IMR-90 (cell line): ENCODE measurements at regions not wholly inside any gene's neighbourhood (a gene's known extent, or its start where the extent isn't known, plus 50 kb on each side); places are given as distances from the start of the nearest gene placed in this dataset.

Source experiments
- ATAC-seq: fragments of 200-7000 bp; cut with Tn5 transposase; 2 replicates; pipeline ENCODE4 v1.9.1; 2020; ENCODE audit warnings: low read depth, mild to moderate bottlenecking, moderate library complexity
- BruUV-seq: library from RNA; stranded (reverse); fragments of 400-500 nt; replicated peaks from 2 replicates; lab custom pipeline; 2021; lab: Mats Ljungman, UMichigan
- CTCF ChIA-PET: fragments of 300-600 bp; formaldehyde crosslinking; extraction: SDS; loops from one replicate; lab custom pipeline; 2021; ENCODE audit warnings: antibody characterized with exemption; lab: Yijun Ruan, JAX
- POLR2A ChIA-PET: fragments of 300-600 bp; sonication (Branson Sonifier 250); formaldehyde crosslinking; loops from one replicate; lab custom pipeline; 2022; ENCODE audit warnings: antibody characterized with exemption; ENCODE audit not compliant: unreplicated experiment; lab: Charles Lee
- DNase-seq: peaks from one replicate; pipeline ENCODE4 v3.0.0; 2013
- H2AFZ ChIP-seq: replicated peaks from 2 replicates; pipeline ENCODE3; 2013; ENCODE audit warnings: low read length, mild to moderate bottlenecking; ENCODE audit not compliant: poor library complexity
- H2AK5ac ChIP-seq: 2 replicates; pipeline ENCODE4 v1.6.1; 2013; ENCODE audit warnings: low read depth, low read length, inconsistent platforms
- H2AK9ac ChIP-seq: replicated peaks from 2 replicates; pipeline ENCODE3; 2013; ENCODE audit warnings: mild to moderate bottlenecking, low read depth, low read length, moderate library complexity; ENCODE audit not compliant: poor library complexity
- H2BK120ac ChIP-seq: 2 replicates; pipeline ENCODE4 v1.6.1; 2013; ENCODE audit warnings: low read depth, low read length, inconsistent platforms
- H2BK15ac ChIP-seq: 3 replicates; pipeline ENCODE4 v1.6.1; 2013; ENCODE audit warnings: low read depth, low read length, inconsistent platforms
- H2BK20ac ChIP-seq: 2 replicates; pipeline ENCODE4 v1.6.1; 2013; ENCODE audit warnings: low read depth, mild to moderate bottlenecking, inconsistent platforms, low read length, moderate library complexity
- H2BK5ac ChIP-seq: 2 replicates; pipeline ENCODE4 v1.6.1; 2013; ENCODE audit warnings: mild to moderate bottlenecking, low read depth, low read length, inconsistent platforms; ENCODE audit not compliant: poor library complexity, severe bottlenecking
- H3K14ac ChIP-seq: replicated peaks from 2 replicates; pipeline ENCODE4 v1.6.1; 2013; ENCODE audit warnings: low read depth, low read length, inconsistent platforms
- H3K18ac ChIP-seq: 2 replicates; pipeline ENCODE4 v1.6.1; 2013; ENCODE audit warnings: low read depth, low read length, control low read depth
- H3K23ac ChIP-seq: 2 replicates; pipeline ENCODE4 v1.6.1; 2013; ENCODE audit warnings: low read depth, low read length, inconsistent platforms
- H3K27ac ChIP-seq: 2 replicates; pipeline ENCODE4 v1.5.1; 2013; ENCODE audit warnings: mild to moderate bottlenecking, control low read depth, low read length; ENCODE audit not compliant: insufficient read depth
- H3K27me3 ChIP-seq: 2 replicates; pipeline ENCODE4 v1.6.1; 2013; ENCODE audit warnings: low read length; ENCODE audit not compliant: control insufficient read depth, insufficient read depth
- H3K36me3 ChIP-seq: 2 replicates; pipeline ENCODE4 v1.6.1; 2013; ENCODE audit warnings: low read length, mixed read lengths; ENCODE audit not compliant: control insufficient read depth, insufficient read depth
- H3K4ac ChIP-seq: 2 replicates; pipeline ENCODE4 v1.6.1; 2013; ENCODE audit warnings: low read depth, low read length, inconsistent platforms
- H3K4me1 ChIP-seq: 2 replicates; pipeline ENCODE4 v1.6.1; 2013; ENCODE audit warnings: low read length, mixed read lengths; ENCODE audit not compliant: control insufficient read depth, insufficient read depth
- H3K4me2 ChIP-seq: 2 replicates; pipeline ENCODE4 v1.6.1; 2013; ENCODE audit warnings: low read depth, mild to moderate bottlenecking, control low read depth, low read length, moderate library complexity
- H3K4me3 ChIP-seq: 2 replicates; pipeline ENCODE4 v1.5.1; 2013; ENCODE audit warnings: low read depth, mild to moderate bottlenecking, control low read depth, low read length, moderate library complexity; ENCODE audit not compliant: insufficient read depth
- H3K56ac ChIP-seq: 2 replicates; pipeline ENCODE4 v1.6.1; 2013; ENCODE audit warnings: low read length, inconsistent platforms; ENCODE audit not compliant: insufficient read depth; ENCODE audit errors: extremely low read depth
- H3K79me1 ChIP-seq, 2 experiments: 2 replicates each; pipeline ENCODE4 v1.6.1; 2013; ENCODE audit warnings: low read length in 2 of 2, inconsistent platforms in 1 of 2, low read depth in 1 of 2
- H3K9ac ChIP-seq: 2 replicates; pipeline ENCODE4 v1.6.1; 2013; ENCODE audit warnings: low read depth, low read length, control low read depth
- H3K9me1 ChIP-seq: 2 replicates; pipeline ENCODE4 v1.6.1; 2013; ENCODE audit warnings: low read length, inconsistent platforms; ENCODE audit not compliant: insufficient read depth
- H3K9me3 ChIP-seq: 2 replicates; pipeline ENCODE4 v1.6.1; 2013; ENCODE audit warnings: low read length; ENCODE audit not compliant: control insufficient read depth, insufficient read depth
- H4K20me1 ChIP-seq: 2 replicates; pipeline ENCODE4 v1.6.1; 2013; ENCODE audit warnings: low read length, inconsistent platforms; ENCODE audit not compliant: insufficient read depth
- H4K5ac ChIP-seq: 2 replicates; pipeline ENCODE4 v1.6.1; 2013; ENCODE audit warnings: mild to moderate bottlenecking, low read depth, low read length, control low read depth
- H4K8ac ChIP-seq, 2 experiments: 2 replicates each; pipeline ENCODE4 v1.6.1; 2013; ENCODE audit warnings: low read depth in 2 of 2, low read length in 2 of 2, control low read depth in 1 of 2, inconsistent platforms in 1 of 2
- H4K91ac ChIP-seq: 2 replicates; pipeline ENCODE4 v1.6.1; 2013; ENCODE audit warnings: low read depth, low read length, inconsistent platforms; ENCODE audit not compliant: insufficient read depth
- MAFK ChIP-seq: IDR thresholded peaks from 2 replicates; pipeline ENCODE4 v1.6.1; 2012; ENCODE audit warnings: low read depth, low read length, improper control_type of control experiment
- SMC3 ChIP-seq: fragments of 150-350 bp; IDR thresholded peaks from 2 replicates; pipeline ENCODE4 v1.6.1; 2016; ENCODE audit warnings: low read depth, mild to moderate bottlenecking, antibody characterized with exemption, low read length, moderate library complexity
- WGBS, 2 experiments: methylation state at CpG; one replicate each; pipeline versions ENCODE4 v1.1.5 to v1.1.7; 2013; ENCODE audit warnings: missing lambda C conversion rate in 2 of 2; ENCODE audit not compliant: insufficient read length in 1 of 2; ENCODE audit errors: extremely low coverage in 2 of 2; 5-methylcytosine and 5-hydroxymethylcytosine counted together
- dilution Hi-C: fragments of 300-500 bp; cut with HindIII; formaldehyde crosslinking; loops from one replicate; pipeline ENCODE4 v1.14.3; 2018; ENCODE audit warnings: low sequenced_read_pairs; ENCODE audit not compliant: unreplicated experiment
- in situ Hi-C: fragments of 300-500 bp; cut with MboI; formaldehyde crosslinking; loops from 3 replicates; pipeline ENCODE4 v1.14.3; 2019; ENCODE audit warnings: low sequenced_read_pairs, inconsistent platforms, mixed read lengths
- intact Hi-C: fragments of 100-400 bp; cut with micrococcal nuclease; formaldehyde crosslinking; loops from 2 replicates; pipeline ENCODE4 v1.10.0; 2022
- TF ChIP-seq, protein P1 (sequence below): fragments of 150-350 bp; IDR thresholded peaks from 2 replicates; pipeline ENCODE4 v1.6.1; 2017; ENCODE audit warnings: mild to moderate bottlenecking, antibody characterized with exemption, low read length, low read depth
- TF ChIP-seq, protein P2 (sequence below): conservative IDR thresholded peaks from 2 replicates; pipeline ENCODE4 v1.5.1; 2012; ENCODE audit warnings: mild to moderate bottlenecking, low read depth, low read length, improper control_type of control experiment

DNA sequence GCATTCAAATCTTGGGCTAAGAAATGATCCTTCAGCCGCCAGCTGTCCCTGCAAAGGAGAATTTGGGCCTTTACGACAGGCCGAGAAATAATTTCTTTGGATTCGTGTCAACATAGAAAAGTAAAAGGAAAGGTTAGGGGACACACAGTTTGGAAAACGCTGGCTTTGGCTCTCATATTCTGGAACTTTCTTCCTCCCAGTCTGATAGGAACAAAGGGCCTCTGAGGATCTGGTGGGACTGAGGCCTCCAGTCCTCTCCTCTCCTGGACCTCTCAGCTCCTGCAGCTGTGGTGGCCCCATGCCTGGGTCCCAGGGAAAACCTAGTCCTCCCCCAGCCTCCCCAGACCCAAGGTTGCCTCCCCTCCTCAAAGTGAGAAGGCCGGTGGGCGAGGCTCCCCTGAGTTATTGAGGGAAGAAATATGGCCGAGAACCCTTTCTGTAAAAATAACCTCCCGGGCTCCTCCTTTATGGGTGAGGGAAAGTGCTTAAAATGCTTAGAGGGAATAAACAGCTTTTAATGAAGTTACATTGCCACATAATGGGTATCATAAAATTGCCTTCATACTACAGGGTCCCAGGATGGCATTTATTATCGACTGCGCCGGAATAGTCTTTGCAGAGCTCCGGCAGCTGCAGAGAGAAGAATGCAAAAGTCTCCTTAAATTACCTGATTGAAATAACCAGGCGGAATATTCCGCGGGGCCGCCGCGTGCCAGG lies 188.3 kb downstream of the PHETA1 start:
- Histone ChIP-seq H3K9ac (no peak overlapping the region), H2BK120ac (no peak overlapping the region), H3K4me3 (no peak overlapping the region), H3K27ac (no peak overlapping the region), H3K9me1 (no peaks in the 10 kb centered on the region; the same call in 1 of the 2 replicates), H3K27me3 (peaks cover 22% of the 10 kb centered on the region), H3K4me2 (no peak overlapping the region), H3K36me3 (no peaks in the 10 kb centered on the region), H2AK9ac (no peak overlapping the region), H2BK15ac (no peak overlapping the region), H2AFZ (no peak overlapping the region), H3K4ac (no peak overlapping the region), H3K18ac (no peak overlapping the region), H2BK5ac (no peak overlapping the region), H3K9me3 (no peaks in the 10 kb centered on the region), H2AK5ac (no peak overlapping the region), H3K4me1 (no peaks in the 10 kb centered on the region), H3K23ac (no peak overlapping the region), H4K91ac (no peak overlapping the region), H4K8ac (no peak overlapping the region), H4K5ac (no peak overlapping the region), H4K20me1 (no peaks in the 10 kb centered on the region), H3K14ac (no peak overlapping the region), H3K56ac (no peak overlapping the region), H3K79me1 (no peaks in the 10 kb centered on the region), H2BK20ac (no peak overlapping the region)
- CTCF ChIA-PET, result no interaction called here
- POLR2A ChIA-PET, result no interaction called here
- TF ChIP-seq MAFK (no peak), SMC3 (no peak)
- TF ChIP-seq, protein P1, sequence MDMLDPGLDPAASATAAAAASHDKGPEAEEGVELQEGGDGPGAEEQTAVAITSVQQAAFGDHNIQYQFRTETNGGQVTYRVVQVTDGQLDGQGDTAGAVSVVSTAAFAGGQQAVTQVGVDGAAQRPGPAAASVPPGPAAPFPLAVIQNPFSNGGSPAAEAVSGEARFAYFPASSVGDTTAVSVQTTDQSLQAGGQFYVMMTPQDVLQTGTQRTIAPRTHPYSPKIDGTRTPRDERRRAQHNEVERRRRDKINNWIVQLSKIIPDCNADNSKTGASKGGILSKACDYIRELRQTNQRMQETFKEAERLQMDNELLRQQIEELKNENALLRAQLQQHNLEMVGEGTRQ, result no peak
- TF ChIP-seq, protein P2, sequence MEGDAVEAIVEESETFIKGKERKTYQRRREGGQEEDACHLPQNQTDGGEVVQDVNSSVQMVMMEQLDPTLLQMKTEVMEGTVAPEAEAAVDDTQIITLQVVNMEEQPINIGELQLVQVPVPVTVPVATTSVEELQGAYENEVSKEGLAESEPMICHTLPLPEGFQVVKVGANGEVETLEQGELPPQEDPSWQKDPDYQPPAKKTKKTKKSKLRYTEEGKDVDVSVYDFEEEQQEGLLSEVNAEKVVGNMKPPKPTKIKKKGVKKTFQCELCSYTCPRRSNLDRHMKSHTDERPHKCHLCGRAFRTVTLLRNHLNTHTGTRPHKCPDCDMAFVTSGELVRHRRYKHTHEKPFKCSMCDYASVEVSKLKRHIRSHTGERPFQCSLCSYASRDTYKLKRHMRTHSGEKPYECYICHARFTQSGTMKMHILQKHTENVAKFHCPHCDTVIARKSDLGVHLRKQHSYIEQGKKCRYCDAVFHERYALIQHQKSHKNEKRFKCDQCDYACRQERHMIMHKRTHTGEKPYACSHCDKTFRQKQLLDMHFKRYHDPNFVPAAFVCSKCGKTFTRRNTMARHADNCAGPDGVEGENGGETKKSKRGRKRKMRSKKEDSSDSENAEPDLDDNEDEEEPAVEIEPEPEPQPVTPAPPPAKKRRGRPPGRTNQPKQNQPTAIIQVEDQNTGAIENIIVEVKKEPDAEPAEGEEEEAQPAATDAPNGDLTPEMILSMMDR, result no peak
- intact Hi-C loops (no loop called here), in situ Hi-C loops (no loop called here), dilution Hi-C loops (no loop called here)
- ATAC-seq, result no peak
- WGBS, 2 experiments, result 28% methylated on average over 8 of the region's 19 CpGs; no CpG with 5 or more reads in 1 of the 2 experiments
- DNase-seq, result no peak
- BruUV-seq, result no TSS peak
